HuH-7 (cell line): ENCODE measurements at regions not wholly inside any gene's neighbourhood (a gene's known extent, or its start where the extent isn't known, plus 50 kb on each side); places are given as distances from the start of the nearest gene placed in this dataset.
"Not testable (repeated sequence)": the region's sequence is repeated elsewhere in the genome, so short reads cannot be mapped to it uniquely, and the experiment has no call there.

Experiments used
- DNase-seq: peaks from one replicate; pipeline ENCODE4 v3.0.0; 2011; ENCODE audit warnings: low spot score

DNA sequence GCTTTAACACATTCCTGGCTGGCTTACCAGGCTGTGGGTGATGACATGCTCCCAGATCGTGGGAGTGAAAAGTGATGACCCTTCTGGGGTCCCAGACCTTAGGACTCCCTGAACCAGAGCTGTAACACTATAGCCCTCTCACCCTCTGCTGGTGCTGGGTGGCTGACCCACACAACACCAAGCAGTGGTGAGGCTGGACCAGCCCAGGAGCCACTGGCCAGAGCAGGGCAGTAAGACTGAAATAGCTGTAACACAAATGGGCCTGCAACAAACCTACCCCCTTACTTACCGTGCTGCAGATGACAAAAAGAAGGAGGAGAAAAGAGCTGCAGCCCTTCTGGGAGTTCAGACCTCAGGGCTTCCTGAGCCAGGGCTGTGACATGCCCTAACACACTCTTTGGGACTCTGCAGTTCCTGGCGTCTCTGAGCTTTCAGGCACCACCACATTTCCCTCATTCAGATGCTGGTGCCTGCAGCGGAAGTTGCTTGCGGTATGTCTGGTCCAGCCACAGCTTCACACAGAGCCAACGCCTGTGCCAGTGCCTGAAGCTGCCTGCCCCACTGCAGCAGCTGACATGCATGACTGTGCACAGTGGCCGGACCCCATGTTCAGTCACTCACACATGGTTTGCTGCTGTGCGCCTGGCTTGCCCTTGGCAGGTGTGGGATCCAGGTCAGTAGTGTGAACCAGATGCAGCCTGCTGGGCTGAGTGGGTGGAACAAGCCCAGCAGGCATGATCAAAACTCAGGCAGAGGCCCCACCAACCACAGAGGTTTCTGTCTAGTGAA is 1247.4 kb downstream of the EFNA5 start:
- no peak for DNase-seq

- no peak for DNase-seq
Measured at GRCh38 chr5:106420102-106420501, 1250.6 kb downstream of the EFNA5 start.

DNA sequence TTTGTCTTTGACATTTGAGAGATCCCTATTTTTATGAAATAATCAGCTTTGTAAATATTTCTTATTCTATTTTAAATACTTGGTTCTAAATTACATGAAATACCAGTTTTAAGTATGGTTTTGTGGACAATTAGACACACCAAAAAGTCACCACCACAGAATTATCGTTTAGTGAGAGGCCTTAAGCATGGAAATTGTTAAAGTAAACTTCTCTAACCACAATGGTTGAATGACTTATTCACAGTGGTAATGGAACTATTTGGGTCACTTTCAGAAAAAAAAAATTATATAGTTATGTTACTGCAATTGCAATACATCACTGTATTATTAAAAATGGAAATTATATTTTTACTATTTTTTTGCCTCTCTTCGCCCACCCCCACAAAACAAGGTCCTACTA is 1252.5 kb downstream of the EFNA5 start:
- no peak for DNase-seq

DNA sequence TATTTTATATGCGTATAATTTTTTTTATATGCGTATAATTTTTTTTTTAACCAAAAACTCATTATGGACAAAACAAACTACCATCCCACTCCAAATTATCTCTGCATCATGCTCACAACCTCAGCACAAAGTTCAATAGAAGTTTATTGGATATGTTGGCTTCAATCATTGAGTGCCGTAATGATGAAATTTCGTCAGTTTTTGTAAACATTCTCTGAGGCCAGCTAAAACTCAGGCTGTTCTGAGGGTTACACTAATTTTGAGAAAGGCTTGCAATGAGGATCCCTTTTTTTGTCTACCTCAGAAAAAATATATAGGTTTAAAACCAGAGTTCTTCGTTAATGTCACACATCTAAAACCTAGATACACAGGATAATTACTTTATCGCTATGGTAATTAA is 1253.2 kb downstream of the EFNA5 start:
- no peak for DNase-seq

GRCh38 chr5:106417163-106417562 is 1253.6 kb downstream of the EFNA5 start:
- DNase-seq, result no peak

DNA sequence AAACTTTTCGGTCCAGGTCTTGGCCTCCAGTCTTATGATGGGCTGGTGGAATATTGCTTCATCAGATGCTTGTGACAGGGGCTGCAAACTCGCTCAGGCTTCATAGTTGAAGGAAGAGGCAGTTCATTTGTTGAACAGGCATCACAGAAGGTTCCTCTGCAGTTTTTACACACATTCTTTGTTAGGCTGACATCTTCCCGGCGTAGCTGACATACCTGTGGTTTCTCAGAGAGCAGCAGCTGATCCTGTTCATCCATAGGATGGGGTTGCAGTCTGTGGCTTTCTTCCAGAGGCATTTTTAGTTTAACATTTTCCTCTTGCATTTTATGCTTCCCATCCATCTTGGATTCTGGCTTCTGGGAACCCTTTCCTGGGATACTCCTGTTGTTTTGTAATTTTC is 1255.2 kb downstream of the EFNA5 start:
- no peak for DNase-seq

- no peak for DNase-seq
Measured at GRCh38 chr5:106414342-106414741, 1256.4 kb downstream of the EFNA5 start.

DNA sequence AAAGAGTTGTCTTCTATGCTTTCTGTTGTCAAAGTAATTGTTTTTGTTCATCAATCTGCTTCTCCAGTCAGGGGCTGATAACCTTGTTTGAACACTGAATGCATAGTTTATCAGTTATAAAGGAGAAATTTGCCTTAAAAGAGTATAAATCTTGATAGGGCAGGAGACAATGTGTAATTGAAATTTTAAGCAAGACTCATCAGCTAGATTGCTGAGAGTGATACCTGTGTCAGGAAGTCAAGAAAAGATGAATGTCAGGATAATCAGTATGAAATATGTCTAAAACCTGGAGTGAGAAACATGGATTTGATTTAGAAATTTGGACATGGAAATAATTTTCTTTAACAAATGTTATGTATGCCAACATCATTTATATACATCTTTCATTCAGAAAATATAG is 1258.1 kb downstream of the EFNA5 start:
- DNase-seq, result no peak

DNA sequence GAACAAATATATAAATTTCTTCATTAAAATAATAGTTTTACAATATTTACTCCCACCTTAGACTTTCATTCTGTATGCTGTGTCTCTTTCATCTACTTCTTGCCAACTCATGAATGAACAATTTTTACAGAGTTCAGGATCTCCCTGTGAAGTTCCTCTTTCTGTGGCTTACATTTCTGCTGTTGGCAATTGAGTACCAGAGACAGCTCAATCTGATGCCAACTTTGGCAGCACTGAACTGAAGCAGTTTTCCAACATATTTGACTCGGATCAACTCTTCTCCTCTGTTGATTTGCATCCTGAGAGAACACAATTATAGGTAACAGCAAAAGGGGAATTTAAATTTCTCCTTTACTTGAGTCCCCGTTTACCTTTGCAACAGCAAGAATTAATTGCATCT is 1262.2 kb downstream of the EFNA5 start:
- DNase-seq, result no peak

GRCh38 chr5:106408141-106408540 is 1262.6 kb downstream of the EFNA5 start:
- no peak for DNase-seq

DNA sequence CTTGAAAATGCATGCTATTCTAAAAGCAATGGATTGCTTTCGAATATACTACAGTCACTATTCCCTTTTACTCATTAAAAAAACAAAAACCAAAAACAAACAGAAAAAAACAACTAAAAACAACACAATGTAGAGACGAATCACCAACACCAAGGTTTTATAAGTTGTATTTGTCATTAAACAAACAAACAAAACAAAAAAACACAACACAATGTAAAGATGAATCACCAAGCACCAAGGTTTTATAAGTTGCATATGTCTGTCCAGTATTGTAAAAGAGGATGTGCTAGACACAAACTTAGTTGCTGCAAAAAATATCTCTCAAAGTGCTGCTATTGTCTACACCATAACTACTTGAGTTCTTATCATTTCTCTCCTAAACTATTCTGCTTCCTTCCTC is 1269.2 kb downstream of the EFNA5 start:
- DNase-seq, result no peak

GRCh38 chr5:106399391-106399790 is 1271.3 kb downstream of the EFNA5 start:
- no peak for DNase-seq

DNA sequence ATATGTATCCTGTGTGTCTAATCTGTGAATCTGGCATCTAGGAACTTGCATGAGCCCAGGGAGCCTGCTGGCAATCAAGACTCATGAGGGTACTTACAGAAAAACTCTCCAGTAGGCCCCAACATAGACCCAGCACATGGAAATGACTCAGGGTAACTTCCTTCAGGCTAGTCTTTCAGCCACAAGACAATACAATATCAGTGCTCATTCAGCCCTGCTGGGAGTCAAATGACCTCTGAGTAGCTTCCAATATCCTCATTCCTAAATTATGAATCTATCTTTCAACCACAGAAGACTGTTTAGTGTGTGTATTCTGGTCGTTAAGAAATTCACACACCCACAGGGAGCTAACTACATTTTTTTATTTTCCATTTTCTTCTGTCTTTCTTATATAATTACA is 1273.0 kb downstream of the EFNA5 start:
- DNase-seq, result no peak

DNA sequence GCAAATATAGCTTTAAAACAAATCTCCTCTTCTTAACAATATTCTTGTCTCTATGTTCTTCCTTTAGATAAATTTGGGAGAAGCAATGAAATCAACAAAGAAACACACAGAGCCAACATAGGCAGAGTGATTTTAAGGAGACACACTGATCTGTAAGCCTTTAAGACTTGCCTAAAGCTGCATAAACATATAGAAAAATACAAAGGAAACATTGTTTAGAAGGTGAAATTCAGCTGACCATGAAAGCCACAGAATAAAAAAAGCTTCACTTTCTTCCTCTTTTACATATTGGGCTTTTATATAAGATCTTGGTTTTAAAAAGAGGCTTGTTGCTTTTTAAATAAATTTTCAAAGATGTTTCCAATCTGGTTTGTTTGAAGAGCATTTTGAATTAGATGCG is 1277.5 kb downstream of the EFNA5 start:
- DNase-seq, result no peak

GRCh38 chr5:106392766-106393165 is 1278.0 kb downstream of the EFNA5 start:
- no peak for DNase-seq

DNA sequence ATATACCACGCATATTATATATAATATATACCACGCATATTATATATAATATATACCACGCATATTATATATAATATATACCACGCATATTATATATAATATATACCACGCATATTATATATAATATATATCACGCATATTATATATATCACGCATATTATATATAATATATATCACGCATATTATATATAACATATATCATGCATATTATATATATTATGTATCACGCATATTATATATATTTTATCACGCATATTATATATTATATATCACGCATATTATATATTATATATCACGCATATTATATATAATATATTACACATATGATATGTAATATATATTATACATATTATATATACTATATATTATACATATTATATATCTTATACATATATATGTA is 1283.0 kb downstream of the EFNA5 start:
- DNase-seq, result not testable (repeated sequence)

- DNase-seq, result no peak
Measured at GRCh38 chr5:106386287-106386686, 1284.5 kb downstream of the EFNA5 start.

DNA sequence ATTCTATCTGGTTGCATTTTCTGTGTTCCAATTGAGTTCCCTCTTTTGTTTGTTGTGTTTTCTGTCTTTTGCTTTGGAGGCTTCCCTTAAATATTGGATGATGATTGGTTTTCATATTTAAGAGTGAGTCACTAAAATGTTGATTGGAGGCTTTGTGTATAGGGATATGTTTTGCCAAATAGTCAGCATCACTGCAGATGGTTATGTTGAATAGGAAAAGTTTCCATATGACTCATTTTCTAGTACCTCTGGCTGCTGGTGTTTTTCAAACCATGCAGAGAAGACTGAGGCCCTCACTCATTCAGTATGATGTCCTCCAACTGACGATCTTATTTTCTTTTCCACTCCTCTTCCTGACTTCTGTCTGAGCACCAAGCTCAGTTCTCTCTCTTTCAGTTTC is 1290.0 kb downstream of the EFNA5 start:
- no peak for DNase-seq

GRCh38 chr5:106376522-106376921 is 1294.2 kb downstream of the EFNA5 start:
- no peak for DNase-seq

DNA sequence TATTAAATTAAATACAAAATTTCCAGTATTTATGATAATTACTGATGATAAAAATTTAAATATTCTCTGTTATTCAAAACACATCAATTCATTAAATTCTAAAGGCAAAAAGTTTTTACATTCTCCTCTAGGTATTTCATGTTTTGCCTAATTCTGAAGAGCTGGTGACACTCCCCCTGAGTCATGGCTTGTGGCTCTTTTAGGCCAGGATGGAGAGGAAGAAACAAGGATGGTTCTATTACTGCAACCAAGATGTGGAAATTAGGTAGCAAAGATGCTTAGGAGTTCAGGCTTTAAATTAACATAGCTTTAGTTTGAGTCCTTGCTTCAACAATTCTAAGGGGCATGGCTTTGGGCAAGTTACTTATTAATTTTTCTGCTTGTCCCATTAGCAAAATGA is 1295.8 kb downstream of the EFNA5 start:
- DNase-seq, result no peak

DNA sequence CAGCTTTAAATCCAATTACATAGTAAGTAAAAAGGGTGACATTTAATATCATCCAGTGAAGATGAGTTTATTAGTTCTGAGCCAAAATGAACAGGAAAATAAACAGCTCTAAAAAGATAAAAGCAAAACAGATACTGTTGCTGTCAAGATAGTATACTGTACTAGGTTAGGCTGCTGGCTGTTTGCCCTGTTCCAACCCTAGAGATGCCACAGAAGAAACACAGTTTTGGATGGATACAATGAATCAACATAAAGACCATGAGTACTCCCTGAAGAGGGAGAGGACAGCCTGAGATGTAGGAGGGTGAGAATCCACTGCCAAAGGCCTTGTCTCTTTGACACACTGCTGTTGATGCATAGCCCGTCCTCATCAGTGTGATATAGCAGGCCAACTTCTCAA is 1302.7 kb downstream of the EFNA5 start:
- no peak for DNase-seq

GRCh38 chr5:106367281-106367680 is 1303.5 kb downstream of the EFNA5 start:
- DNase-seq, result no peak

GRCh38 chr5:106363578-106363977 is 1307.2 kb downstream of the EFNA5 start:
- DNase-seq, result no peak

DNA sequence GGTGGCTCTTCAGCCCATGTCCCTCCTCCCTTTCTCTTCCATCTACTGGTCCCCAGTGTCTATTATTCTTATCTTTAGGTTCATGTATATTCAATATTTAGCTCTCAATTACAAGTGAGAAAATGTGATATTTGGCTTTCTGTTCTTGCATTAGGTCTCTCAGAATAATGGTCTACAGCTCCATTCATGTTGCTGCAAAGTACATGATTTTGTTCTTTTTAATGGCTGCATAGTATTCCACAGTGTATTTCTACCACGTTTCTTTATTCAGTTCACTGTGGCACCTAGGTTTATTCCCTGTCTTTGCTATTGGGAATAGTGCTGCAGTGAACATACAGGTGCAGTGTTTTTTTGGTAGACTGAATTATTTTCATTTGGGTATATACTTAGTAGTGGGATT is 1308.8 kb downstream of the EFNA5 start:
- no peak for DNase-seq
